HG03342 (cell line): ENCODE measurements at regions not wholly inside any gene's neighbourhood (a gene's known extent, or its start where the extent isn't known, plus 50 kb on each side); places are given as distances from the start of the nearest gene placed in this dataset.
"Not testable (repeated sequence)": the region's sequence is repeated elsewhere in the genome, so short reads cannot be mapped to it uniquely, and the experiment has no call there.

Source experiments
- ATAC-seq: cut with Tn5 transposase; IDR thresholded peaks from one replicate; pipeline ENCODE4 v1.9.1; 2021; ENCODE audit warnings: mild to moderate bottlenecking, moderate library complexity; ENCODE audit not compliant: unreplicated experiment

- ATAC-seq = no peak
These were observed 499.3 kb downstream of the IRS1 start for GRCh38 chr2:226300196-226300886.

GRCh38 chr2:226299771-226300170, 499.8 kb downstream of the IRS1 start:
- ATAC-seq = no peak

DNA sequence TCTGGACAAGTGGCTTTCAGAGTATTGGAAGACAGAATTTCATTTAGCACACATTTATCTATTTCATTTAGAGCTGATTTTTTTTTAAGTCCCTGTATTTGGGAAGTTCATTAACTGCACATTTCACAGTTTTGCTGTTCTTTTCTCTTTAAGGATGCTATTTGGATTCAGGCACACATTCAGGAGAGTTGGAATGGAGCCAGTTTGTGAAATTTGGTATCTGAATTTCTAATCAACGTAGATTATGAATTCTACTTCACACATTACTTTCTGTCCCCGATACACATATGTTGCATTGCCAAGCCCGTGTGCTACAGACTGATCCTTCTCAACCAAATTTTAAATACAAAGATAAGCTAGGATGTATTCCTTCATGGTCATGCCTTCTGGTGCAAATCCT, 503.9 kb downstream of the IRS1 start:
- ATAC-seq = no peak

DNA sequence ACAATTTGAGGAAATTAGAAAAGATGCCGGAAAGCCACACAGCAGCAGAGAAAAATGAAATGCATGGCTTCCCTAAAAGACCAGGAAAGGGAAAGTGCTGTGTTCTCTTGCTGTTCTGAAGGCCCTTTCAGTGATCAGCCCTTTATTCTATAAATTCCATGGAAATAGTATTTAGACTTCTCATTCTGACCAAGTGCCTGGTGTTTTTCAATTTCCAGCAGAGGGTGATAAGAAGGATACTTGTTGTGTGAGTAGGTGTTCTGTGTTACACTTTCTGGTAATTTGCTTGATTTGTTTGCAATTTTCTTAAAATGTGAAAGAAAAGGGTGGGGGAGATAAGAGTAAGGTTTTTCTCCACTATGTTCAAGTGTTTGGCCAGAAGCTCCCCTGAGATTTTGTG, 504.5 kb downstream of the IRS1 start:
- no peak for ATAC-seq

GRCh38 chr2:226291281-226291680, 508.3 kb downstream of the IRS1 start:
- ATAC-seq = not testable (repeated sequence)

- ATAC-seq = no peak
These were observed 512.7 kb downstream of the IRS1 start for GRCh38 chr2:226286916-226287315.

- ATAC-seq = no peak
These were observed 515.8 kb downstream of the IRS1 start for GRCh38 chr2:226283796-226284195.

- no peak for ATAC-seq
These were observed 517.5 kb downstream of the IRS1 start for GRCh38 chr2:226282151-226282550.

DNA sequence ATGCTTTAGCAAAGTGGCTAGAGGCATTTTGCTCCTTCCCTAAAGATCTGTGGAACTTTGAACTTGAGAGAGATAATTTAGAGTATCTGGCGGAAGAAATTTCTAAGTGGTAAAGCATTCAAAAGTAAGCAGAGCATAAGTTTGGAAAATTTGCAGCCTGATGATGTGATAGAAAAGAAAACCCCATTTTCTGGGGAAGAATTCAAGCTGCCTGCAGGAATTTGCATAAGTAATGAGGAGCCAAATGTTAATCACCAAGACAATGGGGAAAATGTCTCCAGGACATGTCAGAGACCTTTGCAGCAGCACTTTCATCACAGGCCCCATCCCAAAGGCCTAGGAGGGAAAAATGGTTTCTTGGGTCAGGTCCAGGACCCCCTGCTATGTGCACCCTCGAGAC, 519.5 kb downstream of the IRS1 start:
- not testable (repeated sequence) for ATAC-seq

GRCh38 chr2:226275215-226275614, 524.4 kb downstream of the IRS1 start:
- ATAC-seq = no peak

- ATAC-seq = no peak
These were observed 525.5 kb downstream of the IRS1 start for GRCh38 chr2:226274143-226274542.

GRCh38 chr2:226273440-226273839, 526.2 kb downstream of the IRS1 start:
- ATAC-seq = no peak

DNA sequence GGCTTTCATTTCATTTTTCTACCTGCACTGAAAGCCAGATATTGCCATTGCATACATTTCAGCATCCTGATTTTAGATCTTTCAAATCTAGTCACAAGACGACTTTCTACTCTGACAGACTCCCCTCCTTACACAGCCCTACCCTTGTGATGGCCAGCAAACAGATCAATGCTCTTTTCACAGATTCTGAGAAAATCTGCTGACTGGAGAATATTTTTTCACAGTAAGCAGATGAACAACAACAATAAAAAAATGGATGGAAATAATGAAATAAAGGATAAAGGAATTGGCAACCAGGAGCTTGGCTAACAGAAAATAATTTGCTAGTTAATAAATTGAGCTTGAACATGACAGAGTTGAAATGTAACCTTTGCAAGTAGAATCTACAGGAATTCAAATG, 527.2 kb downstream of the IRS1 start:
- no peak for ATAC-seq

DNA sequence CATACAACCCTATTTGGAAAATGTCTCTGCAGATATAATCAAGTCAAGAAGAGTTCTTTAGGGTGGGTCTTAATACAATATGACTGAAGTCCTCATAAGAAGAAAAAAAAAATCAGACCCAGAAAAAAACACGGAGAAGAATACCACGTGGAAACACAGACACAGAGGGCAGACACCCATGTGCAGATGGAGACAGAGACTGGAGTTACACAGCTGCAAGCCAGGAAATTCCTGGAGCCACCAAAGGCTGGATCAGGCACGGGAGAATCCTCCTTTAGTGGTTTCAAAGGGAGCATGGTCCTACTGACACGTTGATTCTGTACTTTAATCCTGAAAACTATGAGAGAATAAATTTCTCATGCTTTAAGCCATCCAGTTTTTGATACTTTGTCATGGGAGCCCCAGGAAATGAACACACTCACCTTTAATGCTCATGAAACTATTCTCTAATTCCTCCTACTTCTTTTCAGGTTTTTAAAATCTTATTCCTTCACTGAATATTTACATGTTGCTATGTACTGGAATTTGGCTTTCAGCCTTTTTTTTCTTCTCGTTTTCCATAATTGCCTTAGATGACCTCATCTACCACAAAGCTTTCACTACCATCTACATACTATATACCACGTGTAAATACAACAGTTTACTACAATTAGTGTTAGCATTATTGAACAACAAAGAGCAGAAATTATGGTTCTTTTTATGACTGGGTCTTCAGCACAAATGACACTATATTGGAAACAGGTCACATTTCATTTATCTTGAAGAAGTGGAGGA, 529.1 kb downstream of the IRS1 start:
- ATAC-seq = no peak

DNA sequence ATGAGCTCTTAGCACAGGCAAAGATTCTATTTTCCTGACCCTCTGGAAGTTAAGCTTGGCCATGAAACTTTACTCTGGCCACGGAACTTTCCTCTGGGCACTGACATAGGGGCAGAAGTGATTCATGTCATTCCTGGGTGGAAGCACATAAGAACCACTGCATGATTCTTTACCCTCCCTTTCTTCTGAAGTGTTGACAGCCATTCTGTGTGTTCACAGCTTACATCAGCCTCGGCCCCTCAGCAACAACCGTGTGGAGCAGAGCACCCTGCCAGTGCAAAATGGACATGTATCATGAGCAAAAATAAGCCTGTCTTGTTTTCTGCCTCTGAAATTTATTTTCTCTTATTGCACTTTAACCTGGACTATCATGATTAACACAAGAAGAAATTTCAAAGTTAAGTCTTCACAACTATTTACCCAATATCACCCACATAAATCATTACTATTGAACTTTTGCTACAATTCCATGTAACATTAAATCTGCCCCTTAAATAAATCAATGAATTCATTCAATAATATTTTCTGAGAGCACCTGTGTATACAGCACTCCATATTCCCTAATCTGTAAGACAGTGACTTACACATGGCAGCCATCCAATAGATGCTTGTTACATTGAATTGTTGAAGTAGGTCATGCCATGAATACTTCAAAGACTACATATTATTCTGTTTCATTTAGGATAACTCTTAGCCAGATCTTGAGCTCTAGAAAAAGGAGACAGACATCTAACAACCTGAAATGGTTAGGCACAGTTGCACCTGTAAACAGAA, 531.9 kb downstream of the IRS1 start:
- ATAC-seq = no peak

DNA sequence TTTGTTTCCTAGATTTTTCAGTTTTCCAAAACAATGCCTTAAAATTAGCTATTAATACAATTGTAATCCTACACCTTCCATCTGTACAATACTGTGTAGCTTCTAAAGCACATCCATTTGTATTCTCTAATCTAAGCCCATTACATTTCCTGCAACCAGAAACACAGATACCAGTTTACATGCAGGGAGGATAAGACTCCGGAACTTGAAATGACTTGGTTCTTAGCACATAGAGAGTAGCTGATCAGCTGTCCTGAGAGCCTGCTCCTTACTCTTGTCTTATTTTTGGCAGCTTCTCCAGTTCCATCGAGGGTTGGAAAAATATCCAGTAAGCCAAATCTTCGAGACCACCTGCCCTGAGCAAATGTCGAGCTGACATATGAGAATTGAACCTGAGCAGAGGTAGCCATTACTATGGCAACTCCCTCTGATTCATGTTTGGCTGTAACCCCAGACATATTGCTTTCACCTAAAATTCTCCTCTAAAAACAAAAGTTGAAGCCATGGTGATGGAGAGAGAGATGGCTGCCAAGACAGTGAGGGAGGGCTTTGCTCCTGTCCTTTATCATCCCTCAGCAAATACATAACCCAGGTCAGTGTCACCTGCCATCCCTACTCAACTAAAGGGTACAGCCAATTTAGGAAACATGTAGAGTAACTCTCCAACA, 542.8 kb downstream of the IRS1 start:
- no peak for ATAC-seq

DNA sequence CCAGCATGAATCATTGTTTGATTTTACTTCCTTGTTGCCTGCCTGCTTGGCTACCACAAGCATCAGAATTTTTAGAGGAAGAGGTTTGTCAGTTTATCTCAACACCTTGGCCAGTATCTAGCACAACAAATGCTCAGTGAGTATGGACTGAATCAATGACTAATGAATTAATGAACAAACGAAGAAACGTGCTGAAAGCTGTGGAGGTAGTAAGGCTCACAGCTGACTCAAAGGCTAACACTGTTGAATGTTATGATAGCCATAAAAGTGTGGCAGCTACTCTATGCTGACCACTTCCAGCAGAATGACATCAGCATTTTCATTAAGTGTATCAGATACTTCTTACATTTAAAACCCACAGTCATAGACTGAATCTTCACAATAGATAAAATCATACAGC, 543.4 kb downstream of the IRS1 start:
- ATAC-seq = no peak

DNA sequence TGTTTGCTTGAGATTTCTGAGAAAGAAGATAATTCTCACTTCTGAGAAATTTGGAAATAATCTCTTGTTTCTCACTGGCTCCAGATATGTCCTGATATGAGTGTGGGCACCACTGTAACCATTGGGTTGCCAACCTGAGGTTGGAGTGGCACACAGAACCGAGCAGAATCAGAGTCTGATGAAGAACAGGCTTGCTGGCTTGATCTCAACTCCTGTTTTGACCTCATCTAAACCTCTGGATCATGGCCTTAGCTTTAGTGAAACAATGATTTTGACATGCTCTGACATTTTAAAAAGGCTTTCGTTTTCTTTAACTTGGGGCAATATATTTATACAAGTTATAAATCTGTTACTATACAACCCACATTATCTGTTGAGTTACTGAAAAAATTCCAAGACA, 548.0 kb downstream of the IRS1 start:
- no peak for ATAC-seq

DNA sequence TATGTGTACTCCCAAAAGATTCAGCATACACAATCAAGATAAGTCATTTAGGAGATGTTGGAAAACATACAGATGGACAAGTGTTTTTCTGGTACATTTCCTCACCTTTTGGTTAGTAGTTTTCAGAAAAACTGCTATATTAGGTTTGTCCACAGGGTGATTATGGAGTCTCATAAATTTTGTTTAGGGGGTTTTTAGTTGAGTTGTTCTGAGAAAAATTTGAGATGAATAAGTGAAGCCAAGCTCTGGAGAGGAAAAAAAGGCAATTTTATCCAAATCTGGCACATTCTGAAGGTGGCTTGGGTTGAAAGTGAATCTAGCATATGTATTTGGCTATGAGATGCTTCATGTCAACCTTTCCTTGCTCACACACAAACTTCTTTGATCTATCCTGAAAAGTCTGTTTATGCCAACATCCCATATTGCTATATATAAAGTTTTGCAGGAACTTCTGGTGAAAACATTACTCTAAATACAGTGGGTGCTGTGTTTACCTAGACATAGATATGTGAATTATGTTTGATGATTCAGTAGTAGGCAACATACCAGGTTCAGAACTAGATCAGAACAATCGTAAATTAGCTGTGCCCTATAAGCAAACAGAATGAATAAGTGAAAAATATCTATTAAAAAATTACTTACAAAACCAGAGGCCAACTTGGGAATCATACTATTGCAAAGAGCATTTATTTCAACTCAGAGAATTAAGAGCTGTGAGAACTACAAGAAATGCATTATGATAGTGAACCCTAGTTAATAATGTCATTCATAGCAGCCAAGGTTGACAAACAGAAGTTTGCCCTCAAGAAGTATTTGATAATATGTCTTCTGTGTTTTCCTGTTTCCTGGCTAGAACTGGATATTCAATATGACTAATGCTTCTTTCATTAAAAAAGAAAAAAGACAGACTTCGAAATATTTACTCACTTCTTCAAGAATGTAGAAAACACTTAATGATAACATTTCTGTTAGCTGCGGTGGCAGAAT, 552.0 kb downstream of the IRS1 start:
- no peak for ATAC-seq

- no peak for ATAC-seq
These were observed 565.4 kb downstream of the IRS1 start for GRCh38 chr2:226234187-226234586.
